GM23338 (cell line): ENCODE measurements at regions not wholly inside any gene's neighbourhood (a gene's known extent, or its start where the extent isn't known, plus 50 kb on each side); places are given as distances from the start of the nearest gene placed in this dataset.

Experiments
- POLR2AphosphoS5 ChIP-seq: IDR thresholded peaks from 2 replicates; pipeline ENCODE4 v1.6.1; 2016; ENCODE audit warnings: antibody characterized with exemption, low read depth
- TF ChIP-seq, protein P1 (sequence below): IDR thresholded peaks from one replicate; pipeline ENCODE4 v1.6.1; 2018; ENCODE audit warnings: antibody characterized with exemption; ENCODE audit not compliant: unreplicated experiment

DNA sequence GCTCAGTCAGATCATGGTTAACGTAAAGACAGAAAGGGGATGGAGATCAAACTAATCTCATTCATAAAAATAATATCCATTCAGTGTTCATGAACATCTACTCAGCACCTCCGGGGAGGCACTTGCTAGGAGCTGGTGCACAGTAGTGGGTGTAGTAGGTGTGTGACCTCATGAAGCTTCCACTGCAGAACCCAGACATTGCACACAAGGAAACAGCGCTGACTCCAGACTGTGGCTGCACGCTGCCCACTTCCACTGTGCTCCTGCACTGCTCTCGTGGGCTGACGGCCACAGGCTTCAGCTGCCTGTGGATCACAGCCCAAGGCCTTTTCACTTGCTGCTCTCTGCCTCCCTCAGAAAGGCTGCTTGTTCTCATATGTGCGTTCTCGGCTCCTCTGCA lies 214.4 kb upstream of the ZNF507 start:
- TF ChIP-seq POLR2AphosphoS5 = no peak
- TF ChIP-seq, protein P1, sequence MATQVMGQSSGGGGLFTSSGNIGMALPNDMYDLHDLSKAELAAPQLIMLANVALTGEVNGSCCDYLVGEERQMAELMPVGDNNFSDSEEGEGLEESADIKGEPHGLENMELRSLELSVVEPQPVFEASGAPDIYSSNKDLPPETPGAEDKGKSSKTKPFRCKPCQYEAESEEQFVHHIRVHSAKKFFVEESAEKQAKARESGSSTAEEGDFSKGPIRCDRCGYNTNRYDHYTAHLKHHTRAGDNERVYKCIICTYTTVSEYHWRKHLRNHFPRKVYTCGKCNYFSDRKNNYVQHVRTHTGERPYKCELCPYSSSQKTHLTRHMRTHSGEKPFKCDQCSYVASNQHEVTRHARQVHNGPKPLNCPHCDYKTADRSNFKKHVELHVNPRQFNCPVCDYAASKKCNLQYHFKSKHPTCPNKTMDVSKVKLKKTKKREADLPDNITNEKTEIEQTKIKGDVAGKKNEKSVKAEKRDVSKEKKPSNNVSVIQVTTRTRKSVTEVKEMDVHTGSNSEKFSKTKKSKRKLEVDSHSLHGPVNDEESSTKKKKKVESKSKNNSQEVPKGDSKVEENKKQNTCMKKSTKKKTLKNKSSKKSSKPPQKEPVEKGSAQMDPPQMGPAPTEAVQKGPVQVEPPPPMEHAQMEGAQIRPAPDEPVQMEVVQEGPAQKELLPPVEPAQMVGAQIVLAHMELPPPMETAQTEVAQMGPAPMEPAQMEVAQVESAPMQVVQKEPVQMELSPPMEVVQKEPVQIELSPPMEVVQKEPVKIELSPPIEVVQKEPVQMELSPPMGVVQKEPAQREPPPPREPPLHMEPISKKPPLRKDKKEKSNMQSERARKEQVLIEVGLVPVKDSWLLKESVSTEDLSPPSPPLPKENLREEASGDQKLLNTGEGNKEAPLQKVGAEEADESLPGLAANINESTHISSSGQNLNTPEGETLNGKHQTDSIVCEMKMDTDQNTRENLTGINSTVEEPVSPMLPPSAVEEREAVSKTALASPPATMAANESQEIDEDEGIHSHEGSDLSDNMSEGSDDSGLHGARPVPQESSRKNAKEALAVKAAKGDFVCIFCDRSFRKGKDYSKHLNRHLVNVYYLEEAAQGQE = no peak
